ENCODE measurements at regions not wholly inside any gene's neighbourhood (a gene's known extent, or its start where the extent isn't known, plus 50 kb on each side); places are given as distances from the start of the nearest gene placed in this dataset.
"Not testable (repeated sequence)": the region's sequence is repeated elsewhere in the genome, so short reads cannot be mapped to it uniquely, and the experiment has no call there.

DNA sequence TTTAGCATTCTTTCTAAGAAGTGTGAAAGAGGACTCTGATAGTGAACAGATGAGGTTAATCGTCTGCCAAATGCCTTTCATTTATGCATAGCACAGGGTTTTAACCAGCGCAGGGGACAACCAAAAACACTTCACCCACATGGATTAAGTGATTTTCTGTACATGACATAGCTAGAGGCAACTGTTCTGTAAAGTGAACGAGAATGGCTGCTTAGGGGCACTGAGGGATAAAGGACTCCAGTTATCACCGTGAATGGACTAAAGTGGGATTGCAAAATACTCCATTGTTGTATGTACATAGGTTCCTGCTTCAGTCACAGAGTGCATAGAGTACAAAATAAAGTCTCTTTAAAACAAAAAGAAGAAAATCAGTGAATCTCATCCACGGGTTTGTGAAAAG lies 456.8 kb downstream of the DMAC1 start:
- ATAC-seq (no peak), DNase-seq (no peak)

DNA sequence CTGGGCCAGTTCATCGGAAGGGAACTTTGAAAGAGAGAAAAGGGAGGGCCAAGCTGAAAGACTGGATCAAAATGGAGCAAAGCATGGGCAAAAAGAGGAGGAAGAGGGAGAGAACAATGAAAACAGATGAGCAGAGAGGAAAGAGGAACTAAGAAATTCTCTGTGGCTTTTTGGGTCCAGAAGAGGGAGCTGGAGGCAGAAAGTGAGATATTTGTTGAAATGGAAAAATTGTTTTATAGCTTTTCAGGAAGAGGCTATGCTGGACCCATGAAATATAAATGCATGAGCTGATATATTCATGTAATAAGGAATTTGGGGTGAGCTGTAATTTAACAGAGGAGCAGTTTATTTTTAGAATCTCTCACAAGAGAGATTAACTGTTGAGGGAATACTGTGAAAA lies 457.3 kb downstream of the DMAC1 start:
- DNase-seq (no peak), ATAC-seq (no peak)

DNA sequence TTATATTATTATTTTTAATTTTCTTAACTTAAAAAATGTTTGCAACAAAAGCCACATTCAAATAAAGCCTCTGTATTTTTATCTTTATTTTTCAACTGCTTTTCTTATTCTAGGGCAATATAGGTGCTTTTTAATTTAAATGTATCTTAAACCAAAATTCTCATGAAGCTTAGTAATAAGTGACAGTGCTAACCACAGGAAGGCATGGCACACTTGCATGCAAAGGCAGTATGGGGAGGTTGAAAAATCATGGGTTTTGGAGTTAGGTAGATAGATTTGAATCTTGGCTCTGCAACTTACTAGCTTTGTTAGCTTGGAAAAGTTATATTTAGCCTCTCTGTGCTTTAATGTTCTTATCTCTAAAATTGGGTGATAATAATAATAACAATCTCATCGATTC lies 458.0 kb downstream of the DMAC1 start:
- DNase-seq (no peak), ATAC-seq (no peak)

DNA sequence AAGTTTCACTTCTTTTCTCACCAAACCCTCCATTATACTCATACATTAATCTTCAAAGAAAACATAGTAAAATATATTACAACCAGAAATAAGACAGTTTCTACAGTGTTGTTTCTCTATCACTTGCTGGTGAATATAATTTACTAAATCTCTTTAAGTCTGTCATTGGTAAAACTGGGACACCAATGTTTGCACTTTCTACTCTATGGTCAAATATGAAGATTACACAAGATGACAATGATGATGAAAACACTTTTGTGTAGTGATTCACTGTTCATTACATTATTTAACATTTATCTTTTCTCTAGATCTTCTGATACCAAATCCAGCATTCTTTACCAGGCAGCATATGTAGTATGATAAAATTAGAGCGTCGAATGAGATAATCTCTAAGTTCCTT lies 459.1 kb downstream of the DMAC1 start:
- no peak for ATAC-seq
- DNase-seq, result no peak

- no peak for DNase-seq
Measured at GRCh38 chr9:7338586-7339281, 460.8 kb downstream of the DMAC1 start.

GRCh38 chr9:7336356-7337065 lies 463.1 kb downstream of the DMAC1 start:
- DNase-seq (no peak), ATAC-seq (no peak)

More at GRCh38 chr9:7338586-7339281, 460.8 kb downstream of the DMAC1 start:
- no peak for ATAC-seq

GRCh38 chr9:7333719-7334118 lies 465.9 kb downstream of the DMAC1 start:
- no peak for DNase-seq
- no peak for ATAC-seq

GRCh38 chr9:7332780-7333179 lies 466.8 kb downstream of the DMAC1 start:
- ATAC-seq, result no peak
- DNase-seq, result no peak

- DNase-seq (no peak), ATAC-seq (no peak)
Measured at GRCh38 chr9:7328453-7328852, 471.1 kb downstream of the DMAC1 start.

DNA sequence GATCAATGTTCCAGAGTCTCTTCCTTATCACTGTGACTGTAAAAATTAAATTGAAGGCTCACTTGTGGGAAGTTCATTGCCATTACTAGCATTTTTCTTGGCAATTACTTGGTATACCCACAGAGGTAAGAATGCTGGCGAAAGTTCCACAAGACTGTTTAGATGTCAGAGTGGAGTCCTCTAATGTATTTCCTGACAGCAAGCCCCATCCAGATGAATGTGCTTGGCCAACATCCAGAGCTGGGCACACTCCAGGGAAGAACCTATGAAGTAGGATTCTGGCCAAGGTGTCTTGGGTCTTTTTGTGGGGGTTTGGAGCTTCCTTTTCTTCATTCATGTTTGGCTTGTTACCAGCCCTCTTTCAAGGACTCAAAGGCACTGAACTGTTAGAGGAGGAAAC lies 473.6 kb downstream of the DMAC1 start:
- no peak for ATAC-seq
- DNase-seq, result no peak

DNA sequence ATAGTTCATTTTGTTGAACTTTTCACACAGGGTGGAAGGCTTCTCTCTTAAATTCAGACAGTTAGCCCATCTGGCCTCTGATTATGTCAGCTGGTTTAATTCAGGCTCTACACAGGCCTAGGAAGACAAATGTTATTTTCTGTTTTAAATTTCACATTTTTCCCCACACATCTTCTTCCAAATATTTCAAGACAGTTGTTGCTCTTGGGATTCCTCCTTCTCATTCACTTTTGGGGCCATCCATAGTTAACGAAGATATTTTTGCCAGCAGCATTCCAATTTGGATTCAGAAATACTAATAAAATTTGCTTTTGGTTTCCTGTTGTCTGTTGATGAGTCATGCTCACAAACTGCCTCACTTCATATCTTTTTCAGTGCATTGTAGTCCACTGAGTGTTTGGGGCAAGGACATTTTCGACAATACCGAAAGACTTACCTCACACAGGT lies 475.4 kb downstream of the DMAC1 start:
- ATAC-seq (no peak), DNase-seq (no peak)

GRCh38 chr9:7320841-7321240 lies 478.7 kb downstream of the DMAC1 start:
- ATAC-seq, result no peak
- no peak for DNase-seq

DNA sequence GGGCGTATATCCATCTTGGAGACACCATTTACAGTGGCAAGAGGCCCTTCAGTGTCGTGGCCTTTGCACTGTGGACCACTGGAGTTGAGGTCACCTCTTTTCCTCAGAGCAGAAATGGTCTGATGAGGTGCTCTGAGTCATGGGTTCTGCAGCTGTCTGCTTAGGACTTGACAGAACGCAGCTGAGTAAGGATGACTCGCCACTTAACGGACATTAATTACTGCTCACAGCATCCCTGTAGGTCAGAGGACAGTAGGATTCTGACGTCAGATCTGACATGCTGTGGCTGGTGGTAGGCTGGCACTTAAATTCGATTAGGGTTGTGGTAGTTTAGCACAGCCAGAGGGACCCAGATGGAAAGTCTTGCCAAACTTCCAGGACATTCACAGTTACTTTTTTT lies 479.4 kb downstream of the DMAC1 start:
- DNase-seq (no peak), ATAC-seq (no peak)

- DNase-seq (no peak), ATAC-seq (no peak)
Measured at GRCh38 chr9:7318920-7319319, 480.7 kb downstream of the DMAC1 start.

DNA sequence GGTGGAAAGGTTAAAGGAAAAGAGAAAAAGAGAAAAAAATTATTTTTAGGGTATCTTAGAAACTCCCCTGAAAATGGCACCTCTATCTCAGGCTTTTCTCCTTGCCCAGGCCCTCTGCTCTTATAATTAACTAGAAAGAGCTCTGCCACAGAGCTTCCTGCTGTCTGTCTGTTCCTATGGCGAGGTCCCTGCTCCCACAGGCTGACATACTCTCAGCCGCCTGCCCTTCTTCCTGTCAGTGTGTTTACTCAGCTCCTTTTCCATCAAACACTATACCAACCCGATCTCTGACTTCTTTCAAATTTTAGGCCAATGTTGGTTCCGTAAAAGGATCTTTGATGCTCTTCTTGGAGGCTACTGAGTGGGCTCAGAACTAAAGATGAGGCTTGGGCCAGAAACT lies 482.6 kb downstream of the DMAC1 start:
- no peak for DNase-seq
- no peak for ATAC-seq

DNA sequence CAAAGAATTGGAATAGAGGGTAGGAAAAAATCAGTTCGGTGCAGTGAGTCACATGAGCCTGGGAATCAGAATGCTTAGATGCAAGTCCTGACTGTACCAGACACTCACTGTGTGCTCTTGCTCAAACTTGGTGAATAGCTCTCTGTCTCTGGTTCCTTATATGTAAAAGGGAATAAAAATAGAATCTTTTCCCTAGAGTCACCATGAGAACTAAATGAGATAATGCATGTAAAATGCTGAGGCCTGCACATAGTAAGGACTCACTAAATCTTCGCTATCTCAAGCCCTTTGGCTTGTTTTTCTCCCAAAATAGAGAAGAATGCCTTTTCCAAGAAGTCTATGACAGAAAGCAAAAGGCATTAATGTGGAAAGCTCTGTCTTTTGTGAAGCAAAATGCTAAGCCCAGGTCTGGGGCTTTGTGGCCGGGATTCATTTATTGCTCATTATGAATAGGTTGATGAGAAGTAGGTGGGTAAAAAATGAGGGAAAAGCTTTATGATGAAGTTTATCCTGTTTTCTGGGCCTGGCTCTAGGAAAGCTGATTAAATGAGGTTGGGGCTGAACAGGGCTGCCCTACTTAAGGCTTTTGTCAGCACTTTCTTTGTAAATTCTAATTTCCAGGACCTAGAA lies 483.3 kb downstream of the DMAC1 start:
- no peak for DNase-seq
- no peak for ATAC-seq

GRCh38 chr9:7315746-7316145 lies 483.8 kb downstream of the DMAC1 start:
- DNase-seq (no peak), ATAC-seq (no peak)

- peak; percentile 14 for ATAC-seq
Measured at GRCh38 chr9:7315116-7315515, 484.5 kb downstream of the DMAC1 start.

GRCh38 chr9:7313389-7313788 lies 486.2 kb downstream of the DMAC1 start:
- DNase-seq (no peak), ATAC-seq (no peak)

More at GRCh38 chr9:7315116-7315515, 484.5 kb downstream of the DMAC1 start:
- no peak for DNase-seq

- ATAC-seq, DNase-seq: not testable (repeated sequence)
Measured at GRCh38 chr9:7309051-7309450, 490.5 kb downstream of the DMAC1 start.

GRCh38 chr9:7305677-7306076 lies 493.9 kb downstream of the DMAC1 start:
- DNase-seq (no peak), ATAC-seq (no peak)

DNA sequence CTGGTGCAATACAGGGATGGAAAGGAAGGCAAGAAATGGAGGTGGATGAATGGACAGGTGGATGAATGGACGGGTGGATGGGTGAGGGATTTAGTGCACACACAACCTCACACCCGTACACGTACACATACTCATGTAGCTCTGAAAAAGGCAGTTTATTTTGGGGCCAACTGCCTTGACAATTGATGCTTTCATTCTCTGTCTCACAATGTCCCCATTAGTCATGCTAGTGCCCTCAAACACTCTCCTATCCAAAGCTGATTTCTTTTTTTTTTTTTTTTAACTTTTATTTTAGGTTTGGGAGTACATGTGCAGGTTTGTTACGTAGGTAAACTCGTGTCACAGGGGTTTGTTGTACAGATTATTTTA lies 495.0 kb downstream of the DMAC1 start:
- ATAC-seq, result no peak
- no peak for DNase-seq

DNA sequence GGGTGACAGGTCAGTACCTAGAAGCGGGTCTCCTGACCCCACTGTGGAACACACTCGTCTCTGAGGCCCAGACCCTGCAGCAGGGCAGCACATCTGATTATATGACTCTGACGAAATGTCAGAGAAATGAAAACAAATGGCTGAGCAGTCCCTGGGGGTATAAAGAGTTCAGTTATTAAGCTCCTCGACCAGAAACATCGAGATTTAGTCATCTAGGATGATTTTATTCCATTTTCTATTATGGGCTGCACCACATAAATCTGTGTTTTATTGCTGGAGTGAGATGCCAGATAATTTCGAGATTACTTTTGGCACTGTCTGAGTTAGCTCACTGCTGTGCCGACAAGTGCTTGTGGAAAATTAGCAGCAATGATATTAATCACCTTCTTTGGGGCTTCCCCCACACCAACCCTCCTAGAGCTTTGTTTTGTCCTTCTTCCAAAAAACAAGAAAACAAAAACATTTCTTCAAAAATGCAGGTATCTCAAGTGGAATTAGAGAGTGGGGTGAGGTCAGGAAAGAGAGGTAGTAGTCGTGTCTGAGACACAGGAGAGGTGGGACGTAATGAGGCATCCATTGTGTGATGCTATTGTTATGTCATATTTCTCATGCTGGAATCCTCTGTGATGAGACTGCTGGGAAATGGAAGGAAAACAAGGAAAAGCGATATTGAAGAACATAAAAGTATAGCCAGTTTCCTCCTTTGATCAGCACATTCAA lies 495.5 kb downstream of the DMAC1 start:
- DNase-seq, result no peak
- no peak for ATAC-seq

Data from stimulated activated naive CD8-positive, alpha-beta T cell treated with anti-CD3 and anti-CD28 coated beads, Interleukin-15, Interleukin-2, amounts not matched to agents 100 U/mL and 50 U/mL, for 24 hours (primary cell).